HFFc6 (cell line): ENCODE measurements at regions not wholly inside any gene's neighbourhood (a gene's known extent, or its start where the extent isn't known, plus 50 kb on each side); places are given as distances from the start of the nearest gene placed in this dataset.

ENCODE experiments used
- DNase-seq: peaks from one replicate; pipeline ENCODE4 v3.0.0-alpha.2; 2018
- H3K27ac Mint-ChIP-seq: 2 replicates; pipeline ENCODE4 v1.8.0; 2020; ENCODE audit warnings: mild to moderate bottlenecking, mixed read lengths
- H3K27me3 Mint-ChIP-seq: 2 replicates; pipeline ENCODE4 v1.8.0; 2021; ENCODE audit warnings: mild to moderate bottlenecking, moderate library complexity, mixed read lengths; ENCODE audit not compliant: insufficient read depth
- H3K36me3 Mint-ChIP-seq: 2 replicates; pipeline ENCODE4 v1.8.0; 2021; ENCODE audit warnings: low read depth, mixed read lengths
- H3K4me1 Mint-ChIP-seq: 2 replicates; pipeline ENCODE4 v1.8.0; 2020; ENCODE audit warnings: low read depth, mixed read lengths
- H3K4me3 Mint-ChIP-seq: 2 replicates; pipeline ENCODE4 v1.8.0; 2020; ENCODE audit warnings: mild to moderate bottlenecking, moderate library complexity, mixed read lengths
- H3K9me3 Mint-ChIP-seq: 2 replicates; pipeline ENCODE4 v1.8.0; 2020; ENCODE audit warnings: mild to moderate bottlenecking, mixed read lengths
- CTCF ChIP-seq: fragments of 200-600 bp; sonication (generic); IDR thresholded peaks from 2 replicates; pipeline ENCODE4 v1.5.0; 2021; ENCODE audit warnings: antibody characterized with exemption, mild to moderate bottlenecking

- Mint-ChIP-seq H3K36me3 (no peaks in the 10 kb centered on the region), H3K27me3 (peaks cover 1% of the 10 kb centered on the region; the same call in 1 of the 2 replicates), H3K9me3 (peaks cover 27% of the 10 kb centered on the region), H3K27ac (no peak overlapping the region), H3K4me3 (no peak overlapping the region), H3K4me1 (no peaks in the 10 kb centered on the region)
- TF ChIP-seq CTCF: no peak
- no peak for DNase-seq
Measured at GRCh38 chr1:232893481-232894313, 56.7 kb upstream of the NTPCR start.

- H3K4me1 Mint-ChIP-seq: no peaks in the 10 kb centered on the region
- TF ChIP-seq CTCF: no peak
- no peak overlapping the region for H3K4me3 Mint-ChIP-seq
- H3K27me3 Mint-ChIP-seq: peaks cover 1% of the 10 kb centered on the region; the same call in 1 of the 2 replicates
- DNase-seq: no peak
- 0 out of 2 replicates have a peak, but pooled peaks cover 3% of the 10 kb centered on the region for H3K36me3 Mint-ChIP-seq
- peaks cover 30% of the 10 kb centered on the region for H3K9me3 Mint-ChIP-seq
- no peak overlapping the region for H3K27ac Mint-ChIP-seq
Measured at GRCh38 chr1:232894436-232894835, 56.0 kb upstream of the NTPCR start.

- Mint-ChIP-seq H3K4me3 (no peak overlapping the region), H3K9me3 (peaks cover 27% of the 10 kb centered on the region), H3K27ac (no peak overlapping the region), H3K27me3 (peaks cover 1% of the 10 kb centered on the region; the same call in 1 of the 2 replicates), H3K36me3 (0 out of 2 replicates have a peak, but pooled peaks cover 3% of the 10 kb centered on the region), H3K4me1 (no peaks in the 10 kb centered on the region)
- TF ChIP-seq CTCF: no peak
- DNase-seq: no peak
Measured at GRCh38 chr1:232897949-232898465, 52.4 kb upstream of the NTPCR start.

- DNase-seq: no peak
Measured at GRCh38 chr1:232899268-232899667, 51.1 kb upstream of the NTPCR start.

GRCh38 chr1:232899839-232900238 lies 50.6 kb upstream of the NTPCR start:
- Mint-ChIP-seq H3K4me3 (no peak overlapping the region), H3K36me3 (0 out of 2 replicates have a peak, but pooled peaks cover 3% of the 10 kb centered on the region), H3K4me1 (no peaks in the 10 kb centered on the region), H3K9me3 (peaks cover 17% of the 10 kb centered on the region), H3K27ac (no peak overlapping the region), H3K27me3 (peaks cover 1% of the 10 kb centered on the region; the same call in 1 of the 2 replicates)
- no peak for TF ChIP-seq CTCF
- no peak for DNase-seq

More at GRCh38 chr1:232899268-232899667, 51.1 kb upstream of the NTPCR start:
- TF ChIP-seq CTCF: no peak
- Mint-ChIP-seq H3K4me3 (no peak overlapping the region), H3K36me3 (0 out of 2 replicates have a peak, but pooled peaks cover 3% of the 10 kb centered on the region), H3K4me1 (no peaks in the 10 kb centered on the region), H3K9me3 (peaks cover 17% of the 10 kb centered on the region), H3K27me3 (peaks cover 1% of the 10 kb centered on the region; the same call in 1 of the 2 replicates), H3K27ac (no peak overlapping the region)
